HL-60 (cell line): ENCODE measurements at regions not wholly inside any gene's neighbourhood (a gene's known extent, or its start where the extent isn't known, plus 50 kb on each side); places are given as distances from the start of the nearest gene placed in this dataset.

Source experiments
- CTCF ChIP-seq: IDR thresholded peaks from one replicate; pipeline ENCODE4 v1.5.1; 2011; ENCODE audit warnings: low read length, control low read depth, inconsistent platforms; ENCODE audit not compliant: insufficient read depth
- GABPA ChIP-seq: IDR thresholded peaks from 2 replicates; pipeline ENCODE4 v1.6.1; 2012; ENCODE audit warnings: low read depth
- POLR2AphosphoS5 ChIP-seq: IDR thresholded peaks from 2 replicates; pipeline ENCODE4 v1.6.1; 2012; ENCODE audit warnings: low read depth
- SPI1 ChIP-seq: IDR thresholded peaks from 2 replicates; pipeline ENCODE4 v1.6.1; 2012; ENCODE audit warnings: low read depth, mild to moderate bottlenecking, borderline replicate concordance
- TF ChIP-seq, protein P1 (sequence below): IDR thresholded peaks from 2 replicates; pipeline ENCODE4 v1.6.1; 2012; ENCODE audit warnings: low read depth; ENCODE audit not compliant: insufficient replicate concordance

- TF ChIP-seq CTCF (no peak), POLR2AphosphoS5 (no peak), GABPA (no peak), SPI1 (no peak)
- TF ChIP-seq, protein P1, sequence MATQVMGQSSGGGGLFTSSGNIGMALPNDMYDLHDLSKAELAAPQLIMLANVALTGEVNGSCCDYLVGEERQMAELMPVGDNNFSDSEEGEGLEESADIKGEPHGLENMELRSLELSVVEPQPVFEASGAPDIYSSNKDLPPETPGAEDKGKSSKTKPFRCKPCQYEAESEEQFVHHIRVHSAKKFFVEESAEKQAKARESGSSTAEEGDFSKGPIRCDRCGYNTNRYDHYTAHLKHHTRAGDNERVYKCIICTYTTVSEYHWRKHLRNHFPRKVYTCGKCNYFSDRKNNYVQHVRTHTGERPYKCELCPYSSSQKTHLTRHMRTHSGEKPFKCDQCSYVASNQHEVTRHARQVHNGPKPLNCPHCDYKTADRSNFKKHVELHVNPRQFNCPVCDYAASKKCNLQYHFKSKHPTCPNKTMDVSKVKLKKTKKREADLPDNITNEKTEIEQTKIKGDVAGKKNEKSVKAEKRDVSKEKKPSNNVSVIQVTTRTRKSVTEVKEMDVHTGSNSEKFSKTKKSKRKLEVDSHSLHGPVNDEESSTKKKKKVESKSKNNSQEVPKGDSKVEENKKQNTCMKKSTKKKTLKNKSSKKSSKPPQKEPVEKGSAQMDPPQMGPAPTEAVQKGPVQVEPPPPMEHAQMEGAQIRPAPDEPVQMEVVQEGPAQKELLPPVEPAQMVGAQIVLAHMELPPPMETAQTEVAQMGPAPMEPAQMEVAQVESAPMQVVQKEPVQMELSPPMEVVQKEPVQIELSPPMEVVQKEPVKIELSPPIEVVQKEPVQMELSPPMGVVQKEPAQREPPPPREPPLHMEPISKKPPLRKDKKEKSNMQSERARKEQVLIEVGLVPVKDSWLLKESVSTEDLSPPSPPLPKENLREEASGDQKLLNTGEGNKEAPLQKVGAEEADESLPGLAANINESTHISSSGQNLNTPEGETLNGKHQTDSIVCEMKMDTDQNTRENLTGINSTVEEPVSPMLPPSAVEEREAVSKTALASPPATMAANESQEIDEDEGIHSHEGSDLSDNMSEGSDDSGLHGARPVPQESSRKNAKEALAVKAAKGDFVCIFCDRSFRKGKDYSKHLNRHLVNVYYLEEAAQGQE: no peak
Observed at GRCh38 chr21:27061770-27062169, 94.9 kb upstream of the ADAMTS5 start.
